ENCODE measurements at regions not wholly inside any gene's neighbourhood (a gene's known extent, or its start where the extent isn't known, plus 50 kb on each side); places are given as distances from the start of the nearest gene placed in this dataset.

DNA sequence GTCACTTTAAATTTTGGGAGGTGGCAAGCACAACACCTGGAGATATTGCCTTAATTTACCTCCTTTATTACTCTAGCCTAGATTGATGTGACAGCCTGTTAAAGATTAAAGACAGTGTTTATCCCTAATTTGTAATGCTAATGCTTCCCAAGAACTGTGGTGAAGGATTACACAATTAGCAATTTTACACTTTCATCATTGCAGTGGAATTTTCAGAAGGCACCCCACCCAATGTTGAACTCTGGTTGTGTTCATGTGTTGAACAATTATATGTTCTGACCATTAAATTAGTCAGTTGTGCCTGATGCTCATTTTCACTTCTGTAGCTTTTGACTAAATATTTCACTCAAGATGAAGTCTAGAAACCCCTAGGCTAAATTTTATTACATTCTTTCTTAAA lies 317.1 kb upstream of the CWC22 start:
- ChIA-PET CTCF (no interaction called here), POLR2A (ENCODE audit: unreplicated experiment) (no interaction called here)
- no peak overlapping the region for H3K27ac ChIP-seq (ENCODE audit: insufficient read depth, low read length)
- H2BK15ac ChIP-seq (ENCODE audit: low read depth, low read length) = no peak overlapping the region
- H2BK20ac ChIP-seq (ENCODE audit: low read depth, low read length) = no peak overlapping the region
- intact Hi-C loops (cut with micrococcal nuclease) (no loop called here), in situ Hi-C loops (cut with MboI; ENCODE audit: low sequenced_read_pairs) (no loop called here), dilution Hi-C loops (cut with HindIII; ENCODE audit: low sequenced_read_pairs, unreplicated experiment) (no loop called here)
- H3K4me1 ChIP-seq (ENCODE audit: control insufficient read depth, insufficient read depth, low read length) = no peaks in the 10 kb centered on the region
- no peaks in the 10 kb centered on the region for H3K36me3 ChIP-seq (ENCODE audit: control insufficient read depth, insufficient read depth, low read length)
- no peak overlapping the region for H3K4me2 ChIP-seq (ENCODE audit: low read depth, low read length)
- no peak overlapping the region for H3K14ac ChIP-seq (replicated peaks; ENCODE audit: low read depth, low read length)
- no TSS peak for BruUV-seq (replicated peaks)
- H2AFZ ChIP-seq (replicated peaks; ENCODE audit: low read length, poor library complexity) = no peak overlapping the region
- H3K27me3 ChIP-seq (ENCODE audit: control insufficient read depth, insufficient read depth, low read length) = no peaks in the 10 kb centered on the region
- H2BK5ac ChIP-seq (ENCODE audit: low read depth, low read length, poor library complexity, severe bottlenecking) = no peak overlapping the region
- no peak overlapping the region for H2AK5ac ChIP-seq (ENCODE audit: low read depth, low read length)
- H3K18ac ChIP-seq (ENCODE audit: low read depth, low read length) = no peak overlapping the region
- H3K9me1 ChIP-seq (ENCODE audit: insufficient read depth, low read length) = no peaks in the 10 kb centered on the region
- H3K23ac ChIP-seq (ENCODE audit: low read depth, low read length) = no peak overlapping the region
- no peak overlapping the region for H3K4ac ChIP-seq (ENCODE audit: low read depth, low read length)
- no peaks in the 10 kb centered on the region for H3K9me3 ChIP-seq (ENCODE audit: control insufficient read depth, insufficient read depth, low read length)
- H4K20me1 ChIP-seq (ENCODE audit: insufficient read depth, low read length) = no peaks in the 10 kb centered on the region
- no peak overlapping the region for H3K56ac ChIP-seq (ENCODE audit: extremely low read depth, insufficient read depth, low read length)
- no peak for ATAC-seq (ENCODE audit: low read depth)
- no peak overlapping the region for H4K5ac ChIP-seq (ENCODE audit: low read depth, low read length)
- no peak overlapping the region for H3K4me3 ChIP-seq (ENCODE audit: insufficient read depth, low read depth, low read length)
- no peak overlapping the region for H4K8ac ChIP-seq (ENCODE audit: low read depth in 2 of 2, low read length in 2 of 2)
- H2BK120ac ChIP-seq (ENCODE audit: low read depth, low read length) = no peak overlapping the region
- no peak for DNase-seq
- no peak overlapping the region for H3K9ac ChIP-seq (ENCODE audit: low read depth, low read length)
- H4K91ac ChIP-seq (ENCODE audit: insufficient read depth, low read depth, low read length) = no peak overlapping the region
- no peak overlapping the region for H2AK9ac ChIP-seq (replicated peaks; ENCODE audit: low read depth, low read length, poor library complexity)
- no peaks in the 10 kb centered on the region for H3K79me1 ChIP-seq (ENCODE audit: low read depth in 1 of 2, low read length in 2 of 2)
- TF ChIP-seq POLR2A (IDR thresholded peaks at IDR 0.05; ENCODE audit: low read depth, low read length) (no peak), RCOR1 (IDR thresholded peaks at IDR 0.05; ENCODE audit: insufficient replicate concordance, low read length) (no peak), CHD1 (IDR thresholded peaks at IDR 0.05; ENCODE audit: low read depth, low read length) (no peak), FOS (IDR thresholded peaks at IDR 0.05; ENCODE audit: low read depth, low read length) (no peak), RAD21 (IDR thresholded peaks at IDR 0.05; ENCODE audit: low read length) (no peak), MAZ (IDR thresholded peaks at IDR 0.05; ENCODE audit: borderline replicate concordance, low read depth, low read length) (no peak), NFE2L2 (IDR thresholded peaks at IDR 0.05; ENCODE audit: low read depth, low read length) (no peak), RFX5 (IDR thresholded peaks at IDR 0.05; ENCODE audit: low read depth, low read length) (no peak), SMC3 (IDR thresholded peaks at IDR 0.05; ENCODE audit: low read depth, low read length) (no peak), BHLHE40 (IDR thresholded peaks at IDR 0.05; ENCODE audit: low read depth, low read length) (no peak), MXI1 (IDR thresholded peaks at IDR 0.05; ENCODE audit: borderline replicate concordance, low read depth, low read length) (no peak)
- TF ChIP-seq, protein P1, sequence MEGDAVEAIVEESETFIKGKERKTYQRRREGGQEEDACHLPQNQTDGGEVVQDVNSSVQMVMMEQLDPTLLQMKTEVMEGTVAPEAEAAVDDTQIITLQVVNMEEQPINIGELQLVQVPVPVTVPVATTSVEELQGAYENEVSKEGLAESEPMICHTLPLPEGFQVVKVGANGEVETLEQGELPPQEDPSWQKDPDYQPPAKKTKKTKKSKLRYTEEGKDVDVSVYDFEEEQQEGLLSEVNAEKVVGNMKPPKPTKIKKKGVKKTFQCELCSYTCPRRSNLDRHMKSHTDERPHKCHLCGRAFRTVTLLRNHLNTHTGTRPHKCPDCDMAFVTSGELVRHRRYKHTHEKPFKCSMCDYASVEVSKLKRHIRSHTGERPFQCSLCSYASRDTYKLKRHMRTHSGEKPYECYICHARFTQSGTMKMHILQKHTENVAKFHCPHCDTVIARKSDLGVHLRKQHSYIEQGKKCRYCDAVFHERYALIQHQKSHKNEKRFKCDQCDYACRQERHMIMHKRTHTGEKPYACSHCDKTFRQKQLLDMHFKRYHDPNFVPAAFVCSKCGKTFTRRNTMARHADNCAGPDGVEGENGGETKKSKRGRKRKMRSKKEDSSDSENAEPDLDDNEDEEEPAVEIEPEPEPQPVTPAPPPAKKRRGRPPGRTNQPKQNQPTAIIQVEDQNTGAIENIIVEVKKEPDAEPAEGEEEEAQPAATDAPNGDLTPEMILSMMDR (conservative IDR thresholded peaks at IDR 0.05; ENCODE audit: low read depth, low read length) = no peak
- TF ChIP-seq, protein P2, sequence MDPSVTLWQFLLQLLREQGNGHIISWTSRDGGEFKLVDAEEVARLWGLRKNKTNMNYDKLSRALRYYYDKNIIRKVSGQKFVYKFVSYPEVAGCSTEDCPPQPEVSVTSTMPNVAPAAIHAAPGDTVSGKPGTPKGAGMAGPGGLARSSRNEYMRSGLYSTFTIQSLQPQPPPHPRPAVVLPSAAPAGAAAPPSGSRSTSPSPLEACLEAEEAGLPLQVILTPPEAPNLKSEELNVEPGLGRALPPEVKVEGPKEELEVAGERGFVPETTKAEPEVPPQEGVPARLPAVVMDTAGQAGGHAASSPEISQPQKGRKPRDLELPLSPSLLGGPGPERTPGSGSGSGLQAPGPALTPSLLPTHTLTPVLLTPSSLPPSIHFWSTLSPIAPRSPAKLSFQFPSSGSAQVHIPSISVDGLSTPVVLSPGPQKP (IDR thresholded peaks at IDR 0.05; ENCODE audit: borderline replicate concordance, low read depth, low read length) = no peak
- TF ChIP-seq, protein P3, sequence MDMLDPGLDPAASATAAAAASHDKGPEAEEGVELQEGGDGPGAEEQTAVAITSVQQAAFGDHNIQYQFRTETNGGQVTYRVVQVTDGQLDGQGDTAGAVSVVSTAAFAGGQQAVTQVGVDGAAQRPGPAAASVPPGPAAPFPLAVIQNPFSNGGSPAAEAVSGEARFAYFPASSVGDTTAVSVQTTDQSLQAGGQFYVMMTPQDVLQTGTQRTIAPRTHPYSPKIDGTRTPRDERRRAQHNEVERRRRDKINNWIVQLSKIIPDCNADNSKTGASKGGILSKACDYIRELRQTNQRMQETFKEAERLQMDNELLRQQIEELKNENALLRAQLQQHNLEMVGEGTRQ (IDR thresholded peaks at IDR 0.05; ENCODE audit: low read depth, low read length) = no peak
